H1 (cell line): ENCODE measurements at regions not wholly inside any gene's neighbourhood (a gene's known extent, or its start where the extent isn't known, plus 50 kb on each side); places are given as distances from the start of the nearest gene placed in this dataset.

Source experiments
- CTCF ChIA-PET: fragments of 300-600 bp; sonication (Branson Sonifier 250); formaldehyde crosslinking; loops from one replicate; lab custom pipeline; 2021; ENCODE audit not compliant: partially characterized antibody; lab: Charles Lee
- POLR2A ChIA-PET: fragments of 300-600 bp; sonication (Branson Sonifier 250); formaldehyde crosslinking; loops from one replicate; lab custom pipeline; 2021; ENCODE audit warnings: inconsistent platforms; ENCODE audit not compliant: partially characterized antibody; lab: Charles Lee
- DNase-seq, 2 experiments: peaks; one replicate each; pipeline versions ENCODE4 v3.0.0 to v3.0.0-alpha.2; 2010 to 2022; ENCODE audit warnings: low spot score in 2 of 2, low read depth in 1 of 2, mixed read lengths in 1 of 2
- FAIRE-seq: peaks from 2 replicates; lab custom pipeline; 2011; peaks lifted over from hg19 to GRCh38; lab: Jason Lieb, UNC
- H2AFZ ChIP-seq: 2 replicates; pipeline ENCODE4 v1.8.1; 2012; ENCODE audit warnings: low read length, inconsistent platforms
- H2AK5ac ChIP-seq: 2 replicates; pipeline ENCODE4 v1.6.1; 2013; ENCODE audit warnings: low read depth, low read length
- H2BK120ac ChIP-seq: replicated peaks from 2 replicates; pipeline ENCODE3; 2013; ENCODE audit warnings: low read depth, low read length, inconsistent platforms
- H2BK12ac ChIP-seq: 2 replicates; pipeline ENCODE4 v1.6.1; 2013; ENCODE audit warnings: low read depth, low read length
- H2BK15ac ChIP-seq: 2 replicates; pipeline ENCODE4 v1.6.1; 2013; ENCODE audit warnings: low read length
- H2BK20ac ChIP-seq: 2 replicates; pipeline ENCODE4 v1.6.1; 2013; ENCODE audit warnings: low read length
- H2BK5ac ChIP-seq: 2 replicates; pipeline ENCODE4 v1.6.1; 2013; ENCODE audit warnings: low read depth, low read length
- H3K14ac ChIP-seq: 2 replicates; pipeline ENCODE4 v1.6.1; 2013; ENCODE audit warnings: inconsistent platforms; ENCODE audit not compliant: insufficient read length
- H3K18ac ChIP-seq: 2 replicates; pipeline ENCODE4 v1.6.1; 2013; ENCODE audit warnings: low read length; ENCODE audit errors: extremely low read depth
- H3K23ac ChIP-seq: 2 replicates; pipeline ENCODE4 v1.6.1; 2013; ENCODE audit warnings: inconsistent platforms; ENCODE audit not compliant: insufficient read length
- H3K23me2 ChIP-seq: 2 replicates; pipeline ENCODE4 v1.6.1; 2013; ENCODE audit warnings: low read depth, low read length
- H3K27ac ChIP-seq: 2 replicates; pipeline ENCODE4 v1.6.1; 2011; ENCODE audit warnings: low read depth, low read length, inconsistent platforms
- H3K27me3 ChIP-seq, 4 experiments: replicated peaks in 1 of 4; 1 replicate in 1 of 4; 2 replicates in 3 of 4; pipeline versions ENCODE4 v1.6.1 to v1.8.1; 2011 to 2013; ENCODE audit warnings: low read length in 3 of 4, mild to moderate bottlenecking in 3 of 4, inconsistent platforms in 2 of 4, mixed read lengths in 2 of 4, moderate library complexity in 1 of 4; ENCODE audit not compliant: control insufficient read depth in 3 of 4, insufficient read depth in 3 of 4; ENCODE audit errors: extremely low read depth in 1 of 4
- H3K36me3 ChIP-seq, 4 experiments: 2 replicates each; pipeline versions ENCODE4 v1.6.1 to v1.8.1; 2011 to 2013; ENCODE audit warnings: mild to moderate bottlenecking in 4 of 4, low read length in 3 of 4, moderate library complexity in 2 of 4, control low read depth in 1 of 4, inconsistent platforms in 1 of 4; ENCODE audit not compliant: insufficient read depth in 4 of 4, control insufficient read depth in 2 of 4
- H3K4ac ChIP-seq: replicated peaks from 2 replicates; pipeline ENCODE3; 2013; ENCODE audit warnings: low read length, low read depth, mixed read lengths, inconsistent platforms; ENCODE audit not compliant: insufficient read length
- H3K4me1 ChIP-seq, 4 experiments: replicated peaks in 1 of 4; 1 replicate in 1 of 4; 2 replicates in 3 of 4; pipeline versions ENCODE4 v1.6.1 to v1.8.1; 2011 to 2013; ENCODE audit warnings: low read length in 3 of 4, inconsistent platforms in 2 of 4, mixed read lengths in 1 of 4; ENCODE audit not compliant: insufficient read depth in 4 of 4, control insufficient read depth in 3 of 4
- H3K4me2 ChIP-seq, 2 experiments: 2 replicates each; pipeline versions ENCODE4 v1.6.1 to v1.8.1; 2011 to 2013; ENCODE audit warnings: low read depth in 2 of 2, low read length in 2 of 2, control low read depth in 1 of 2, inconsistent platforms in 1 of 2, mild to moderate bottlenecking in 1 of 2; ENCODE audit not compliant: insufficient read depth in 1 of 2
- H3K4me3 ChIP-seq, 4 experiments: fragments of 200-600, 300-600 bp in 1 of 4; sonication (generic), shearing (Covaris generic), sonication (Bioruptor Twin) in 1 of 4; 2 replicates each; pipeline versions ENCODE4 v1.5.1 to v1.8.1; 2011 to 2016; ENCODE audit warnings: low read length in 4 of 4, low read depth in 3 of 4, control low read depth in 2 of 4, inconsistent platforms in 2 of 4, mild to moderate bottlenecking in 2 of 4, mixed read lengths in 1 of 4, moderate library complexity in 1 of 4; ENCODE audit not compliant: insufficient read depth in 2 of 4; ENCODE audit errors: extremely low read depth in 1 of 4
- H3K56ac ChIP-seq: replicated peaks from 2 replicates; pipeline ENCODE3; 2013; ENCODE audit warnings: low read depth, mild to moderate bottlenecking, mixed read lengths, low read length, inconsistent platforms; ENCODE audit not compliant: insufficient read length
- H3K79me1 ChIP-seq: 2 replicates; pipeline ENCODE4 v1.6.1; 2013; ENCODE audit warnings: low read depth, low read length, control low read depth
- H3K79me2 ChIP-seq, 2 experiments: 2 replicates each; pipeline versions ENCODE4 v1.6.1 to v1.8.1; 2012 to 2013; ENCODE audit warnings: low read length in 2 of 2, mild to moderate bottlenecking in 2 of 2, inconsistent platforms in 1 of 2; ENCODE audit not compliant: insufficient read depth in 2 of 2, control insufficient read depth in 1 of 2
- H3K9ac ChIP-seq, 4 experiments: replicated peaks in 1 of 4; 1 replicate in 1 of 4; 2 replicates in 3 of 4; pipeline versions ENCODE4 v1.6.1 to v1.8.1; 2011 to 2013; ENCODE audit warnings: low read depth in 3 of 4, low read length in 3 of 4, control low read depth in 2 of 4, mild to moderate bottlenecking in 2 of 4, moderate library complexity in 2 of 4, inconsistent platforms in 1 of 4; ENCODE audit errors: extremely low read depth in 1 of 4
- H3K9me3 ChIP-seq, 2 experiments: 2 replicates each; pipeline versions ENCODE4 v1.6.1 to v1.8.1; 2012 to 2013; ENCODE audit warnings: mild to moderate bottlenecking in 2 of 2, moderate library complexity in 2 of 2, control low read depth in 1 of 2, inconsistent platforms in 1 of 2, low read depth in 1 of 2, low read length in 1 of 2, mixed read lengths in 1 of 2; ENCODE audit not compliant: insufficient read depth in 2 of 2
- H4K20me1 ChIP-seq, 2 experiments: replicated peaks in 1 of 2; 2 replicates each; pipeline versions ENCODE3 to v1.8.1; 2011 to 2013; ENCODE audit warnings: inconsistent platforms in 2 of 2, low read length in 2 of 2, mild to moderate bottlenecking in 1 of 2; ENCODE audit not compliant: insufficient read depth in 2 of 2, control insufficient read depth in 1 of 2
- H4K5ac ChIP-seq: 2 replicates; pipeline ENCODE4 v1.6.1; 2013; ENCODE audit warnings: low read length, low read depth, mixed read lengths, inconsistent platforms; ENCODE audit not compliant: insufficient read length
- H4K8ac ChIP-seq: 2 replicates; pipeline ENCODE4 v1.8.0; 2013; ENCODE audit warnings: mild to moderate bottlenecking, moderate library complexity, low read length, inconsistent platforms; ENCODE audit not compliant: insufficient read depth; ENCODE audit errors: extremely low read depth
- H4K91ac ChIP-seq: replicated peaks from 2 replicates; pipeline ENCODE3; 2013; ENCODE audit warnings: low read length, mixed read lengths, inconsistent platforms; ENCODE audit not compliant: insufficient read length
- CHD2 ChIP-seq: IDR thresholded peaks from 2 replicates; pipeline ENCODE4 v1.6.1; 2012; ENCODE audit warnings: low read length, improper control_type of control experiment
- POU5F1 ChIP-seq: IDR thresholded peaks from 2 replicates; pipeline ENCODE4 v1.6.1; 2011; ENCODE audit warnings: low read depth, mild to moderate bottlenecking, low read length, moderate library complexity
- RFX5 ChIP-seq: IDR thresholded peaks from 2 replicates; pipeline ENCODE4 v1.6.1; 2011; ENCODE audit warnings: low read depth, low read length, improper control_type of control experiment, borderline replicate concordance
- WGBS, 2 experiments: shearing (Covaris generic) in 1 of 2; methylation state at CpG; one replicate each; pipeline versions ENCODE4 v1.1.6 to v1.1.7; 2013 to 2015; ENCODE audit warnings: low lambda C conversion rate in 2 of 2, mixed read lengths in 2 of 2, inconsistent platforms in 1 of 2, low coverage in 1 of 2, missing lambda C conversion rate in 1 of 2; ENCODE audit not compliant: insufficient replicate concordance in 2 of 2, insufficient coverage in 1 of 2, insufficient read length in 1 of 2; ENCODE audit errors: extremely low coverage in 1 of 2, missing lambda C conversion rate in 1 of 2; 5-methylcytosine and 5-hydroxymethylcytosine counted together

- no peak overlapping the region for H2BK15ac ChIP-seq
- 0 out of 7 replicates have a peak, but pooled peaks cover 0 to 2% (median 0%) of the 10 kb centered on the region in 4 experiments for H3K4me1 ChIP-seq
- FAIRE-seq (no peak), DNase-seq (no peak)
- no peaks in the 10 kb centered on the region for H3K36me3 ChIP-seq
- ChIA-PET CTCF (no interaction called here), POLR2A (no interaction called here)
- H3K4ac ChIP-seq: no peak overlapping the region
- H4K8ac ChIP-seq: no peak overlapping the region
- H4K20me1 ChIP-seq: no peaks in the 10 kb centered on the region
- H3K4me3 ChIP-seq: no peak overlapping the region
- H3K27me3 ChIP-seq: no peaks in the 10 kb centered on the region
- H3K27ac ChIP-seq: no peak overlapping the region
- H3K56ac ChIP-seq: no peak overlapping the region
- no peaks in the 10 kb centered on the region for H3K23me2 ChIP-seq
- no peak overlapping the region for H3K9ac ChIP-seq
- no peak overlapping the region for H3K23ac ChIP-seq
- H2BK120ac ChIP-seq: no peak overlapping the region
- H2BK20ac ChIP-seq: no peak overlapping the region
- WGBS, 2 experiments: 81% methylated on average over 2 of the region's 2 CpGs; no CpG with 5 or more reads in 1 of the 2 experiments
- H3K9me3 ChIP-seq: no peaks in the 10 kb centered on the region
- no peak overlapping the region for H2AFZ ChIP-seq
- H3K79me1 ChIP-seq: no peaks in the 10 kb centered on the region
- no peak overlapping the region for H2BK5ac ChIP-seq
- H2BK12ac ChIP-seq: no peak overlapping the region
- no peak overlapping the region for H3K4me2 ChIP-seq
- H2AK5ac ChIP-seq: no peak overlapping the region
- H3K14ac ChIP-seq: no peak overlapping the region
- no peak overlapping the region for H4K5ac ChIP-seq
- no peak overlapping the region for H3K18ac ChIP-seq
- no peak overlapping the region for H4K91ac ChIP-seq
- H3K79me2 ChIP-seq: no peaks in the 10 kb centered on the region
- TF ChIP-seq POU5F1: no peak
- TF ChIP-seq CHD2: no peak
- no peak for TF ChIP-seq RFX5
These were observed 411.3 kb upstream of the ARRDC3 start for GRCh38 chr5:91794455-91794854.
